Germinal center (tissue), 1 donor: ENCODE measurements at regions not wholly inside any gene's neighbourhood (a gene's known extent, or its start where the extent isn't known, plus 50 kb on each side); places are given as distances from the start of the nearest gene placed in this dataset.

ENCODE experiments used
- DNase-seq: peaks from one replicate; pipeline ENCODE4 v3.0.0; 2012; ENCODE audit warnings: mixed read lengths, low spot score

DNA sequence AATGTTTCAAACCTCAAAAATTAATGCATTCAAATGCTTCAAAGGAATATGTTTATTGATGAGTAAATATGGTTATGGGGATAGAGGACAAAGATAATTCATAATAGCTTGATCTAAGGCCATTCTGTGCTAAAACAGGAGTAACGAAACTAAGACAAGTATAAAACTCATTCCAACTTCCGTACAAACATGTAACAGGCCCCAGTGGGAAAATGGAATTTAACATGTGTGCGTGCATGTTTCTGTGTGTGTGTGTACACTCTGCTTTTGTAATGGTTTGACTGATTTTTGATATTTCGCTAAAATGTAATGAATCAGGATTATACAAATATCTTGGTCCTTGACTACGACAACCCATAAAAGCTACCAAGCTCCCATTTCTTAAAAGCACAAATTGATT is 91.0 kb downstream of the KLF12 start:
- no peak for DNase-seq

DNA sequence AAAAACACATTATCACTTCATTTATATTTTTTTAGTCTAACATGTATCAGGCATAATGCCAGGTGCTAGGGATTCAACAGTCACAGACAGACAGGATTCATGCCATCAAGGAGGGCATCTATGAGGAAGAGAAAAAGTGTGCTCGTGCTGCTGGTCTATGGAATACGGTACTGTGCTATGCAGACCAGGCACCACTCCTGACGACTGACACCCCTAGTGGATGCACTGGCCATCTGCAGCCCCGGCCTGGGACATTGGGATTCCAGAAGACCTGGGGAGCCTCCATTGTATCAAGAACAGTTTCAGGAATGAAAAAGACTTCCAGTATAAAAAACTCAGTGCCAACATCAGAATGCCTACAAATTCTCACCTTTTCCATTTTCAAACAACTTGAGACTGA is 94.0 kb downstream of the KLF12 start:
- DNase-seq, result peak; percentile 62

GRCh38 chr13:74039667-74040066 is 94.5 kb downstream of the KLF12 start:
- no peak for DNase-seq

DNA sequence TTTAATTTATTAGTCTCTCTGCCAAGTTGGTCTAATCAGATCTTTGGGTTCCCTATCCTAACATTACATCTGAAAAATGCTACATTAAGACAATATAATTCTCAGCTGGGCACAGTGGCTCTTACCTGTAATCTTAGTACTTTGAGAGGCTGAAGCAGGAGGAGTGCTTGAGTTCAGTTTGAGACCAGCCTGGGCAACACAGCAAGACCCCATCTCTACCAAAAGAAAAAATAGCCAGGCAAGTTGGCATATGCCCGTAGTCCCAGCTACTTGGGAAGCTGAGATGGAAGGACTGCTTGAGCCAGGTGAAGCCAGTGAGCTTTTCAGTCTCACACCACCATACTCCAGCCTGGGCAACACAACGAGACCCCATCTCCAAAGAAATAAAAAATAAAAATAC is 95.0 kb downstream of the KLF12 start:
- no peak for DNase-seq

DNA sequence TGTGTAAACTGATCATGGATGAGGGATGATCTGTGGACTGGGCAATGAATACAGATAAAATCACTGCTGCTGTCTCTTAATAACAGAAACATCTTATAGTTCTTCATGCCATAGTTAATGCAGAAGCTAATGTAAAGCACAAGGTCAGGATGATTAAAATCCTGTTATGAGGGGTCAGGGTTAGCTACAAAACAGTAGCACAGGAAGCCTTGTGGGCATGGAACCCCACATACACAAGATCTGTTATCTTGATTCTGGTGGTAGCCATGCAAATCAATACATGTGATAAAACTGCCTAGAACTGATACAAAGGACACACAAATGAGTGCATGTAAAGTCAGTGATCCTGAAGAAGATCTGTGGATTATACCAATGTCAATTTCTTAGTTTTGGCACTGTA is 96.4 kb downstream of the KLF12 start:
- DNase-seq, result no peak

DNA sequence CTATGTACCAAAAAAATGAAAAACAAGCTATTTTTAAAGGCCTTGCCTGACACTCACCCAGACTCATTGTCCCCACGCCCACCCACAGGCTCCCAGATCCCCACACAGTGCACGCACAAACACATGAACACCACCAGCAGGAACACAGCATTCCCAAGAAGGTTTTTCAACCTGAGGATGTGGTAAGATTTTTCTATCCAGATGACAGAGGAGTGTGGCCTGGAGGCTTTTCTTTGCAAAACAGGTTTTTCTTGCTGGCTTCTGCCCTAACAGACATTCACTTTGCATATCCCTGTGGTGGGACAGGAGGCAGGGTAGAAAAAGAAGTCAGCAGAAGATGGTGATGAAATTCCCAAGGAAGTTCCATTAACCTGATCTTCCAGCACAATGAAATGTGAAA is 97.8 kb downstream of the KLF12 start:
- no peak for DNase-seq

DNA sequence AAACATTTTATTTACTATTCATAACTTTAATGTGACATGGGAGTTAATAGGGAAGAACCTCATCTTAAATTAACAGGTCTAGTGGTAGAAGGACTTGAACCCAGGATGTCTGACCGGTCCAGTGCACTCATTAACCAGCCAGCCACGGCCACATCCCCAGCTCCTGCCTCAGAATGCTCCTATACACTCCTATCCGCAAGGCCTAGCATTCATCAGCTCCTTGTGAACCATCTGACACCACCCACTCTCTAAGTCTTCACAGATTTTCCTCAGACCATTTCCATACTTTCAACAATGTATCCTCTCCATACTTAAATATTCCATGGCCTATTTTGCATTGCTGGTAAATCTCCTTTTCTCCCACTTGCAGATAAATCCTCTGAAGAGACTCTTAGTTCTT is 98.3 kb downstream of the KLF12 start:
- DNase-seq, result no peak

GRCh38 chr13:74032325-74032724 is 101.9 kb downstream of the KLF12 start:
- no peak for DNase-seq

GRCh38 chr13:74027161-74027779 is 106.9 kb downstream of the KLF12 start:
- peak; percentile 14 for DNase-seq

- DNase-seq, result peak; percentile 48
These were observed 107.5 kb downstream of the KLF12 start for GRCh38 chr13:74026753-74027152.

GRCh38 chr13:74025369-74025768 is 108.8 kb downstream of the KLF12 start:
- DNase-seq, result no peak

DNA sequence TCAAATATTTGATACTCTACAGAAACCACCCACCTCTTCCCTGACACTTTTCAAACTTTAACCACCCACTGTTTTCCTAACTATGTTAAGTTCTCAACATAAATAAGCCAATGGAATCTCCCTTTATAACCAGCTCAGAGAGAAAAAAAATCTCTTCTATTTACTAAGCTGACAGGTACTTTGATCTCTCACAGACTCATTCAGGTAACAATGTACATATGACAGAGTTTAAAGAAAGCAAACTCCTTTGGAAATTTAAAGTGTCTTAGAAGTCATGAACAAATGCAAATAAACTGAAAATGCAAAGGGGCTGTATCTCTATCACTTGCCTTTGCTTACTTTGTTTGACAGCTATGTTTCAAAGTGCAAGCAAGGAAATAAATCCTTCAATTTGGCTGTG is 109.3 kb downstream of the KLF12 start:
- no peak for DNase-seq

- DNase-seq, result no peak
These were observed 109.9 kb downstream of the KLF12 start for GRCh38 chr13:74024314-74024713.

GRCh38 chr13:74023484-74023883 is 110.7 kb downstream of the KLF12 start:
- DNase-seq, result no peak

- DNase-seq, result no peak
These were observed 112.7 kb downstream of the KLF12 start for GRCh38 chr13:74021505-74021904.

GRCh38 chr13:74018062-74018431 is 116.2 kb downstream of the KLF12 start:
- DNase-seq, result no peak

GRCh38 chr13:74017301-74018061 is 116.7 kb downstream of the KLF12 start:
- DNase-seq, result no peak

- DNase-seq, result peak; percentile 27
These were observed 119.1 kb downstream of the KLF12 start for GRCh38 chr13:74015137-74015536.

GRCh38 chr13:74009100-74009668 is 125.0 kb downstream of the KLF12 start:
- DNase-seq, result no peak

GRCh38 chr13:74006666-74007065 is 127.5 kb downstream of the KLF12 start:
- DNase-seq, result no peak

GRCh38 chr13:74005320-74006157 is 128.7 kb downstream of the KLF12 start:
- DNase-seq, result no peak

GRCh38 chr13:74004109-74004508 is 130.1 kb downstream of the KLF12 start:
- no peak for DNase-seq

- DNase-seq, result no peak
These were observed 130.8 kb downstream of the KLF12 start for GRCh38 chr13:74003374-74003773.
